ENCODE measurements at regions not wholly inside any gene's neighbourhood (a gene's known extent, or its start where the extent isn't known, plus 50 kb on each side); places are given as distances from the start of the nearest gene placed in this dataset.
"Not testable (repeated sequence)": the region's sequence is repeated elsewhere in the genome, so short reads cannot be mapped to it uniquely, and the experiment has no call there.

GRCh38 chr22:48402591-48403031 is 1425.1 kb downstream of the BRD1 start:
- H3K4me3 ChIP-seq: no peak overlapping the region
- TF ChIP-seq CTCF (IDR thresholded peaks at IDR 0.05): no peak
- DNase-seq (ENCODE audit: low spot score): no peak
- no peak overlapping the region for H3K27ac ChIP-seq

GRCh38 chr22:48401523-48401922 is 1426.2 kb downstream of the BRD1 start:
- H3K27ac ChIP-seq; H3K4me3 ChIP-seq; DNase-seq (ENCODE audit: low spot score): not testable (repeated sequence)

GRCh38 chr22:48398181-48398905 is 1429.3 kb downstream of the BRD1 start:
- Histone ChIP-seq H3K4me3 (no peak overlapping the region), H3K27ac (no peak overlapping the region)
- TF ChIP-seq CTCF (IDR thresholded peaks at IDR 0.05): no peak
- DNase-seq (ENCODE audit: low spot score): no peak

- no peak for TF ChIP-seq CTCF (IDR thresholded peaks at IDR 0.05)
- no peak for DNase-seq (ENCODE audit: low spot score)
- Histone ChIP-seq H3K4me3 (no peak overlapping the region), H3K27ac (no peak overlapping the region)
Observed at GRCh38 chr22:48397531-48398180, 1430.0 kb downstream of the BRD1 start.

GRCh38 chr22:48396785-48397530 is 1430.7 kb downstream of the BRD1 start:
- no peak for TF ChIP-seq CTCF (IDR thresholded peaks at IDR 0.05)
- no peak overlapping the region for H3K4me3 ChIP-seq
- no peak for DNase-seq (ENCODE audit: low spot score)
- H3K27ac ChIP-seq: no peak overlapping the region

- no peak for DNase-seq (ENCODE audit: low spot score)
- TF ChIP-seq CTCF (IDR thresholded peaks at IDR 0.05): no peak
- no peak overlapping the region for H3K27ac ChIP-seq
- H3K4me3 ChIP-seq: no peak overlapping the region
Observed at GRCh38 chr22:48396091-48396784, 1431.4 kb downstream of the BRD1 start.

GRCh38 chr22:48395201-48395600 is 1432.5 kb downstream of the BRD1 start:
- TF ChIP-seq CTCF (IDR thresholded peaks at IDR 0.05): no peak
- no peak for DNase-seq (ENCODE audit: low spot score)
- no peak overlapping the region for H3K4me3 ChIP-seq
- no peak overlapping the region for H3K27ac ChIP-seq
